GM13976 (cell line): ENCODE measurements at regions not wholly inside any gene's neighbourhood (a gene's known extent, or its start where the extent isn't known, plus 50 kb on each side); places are given as distances from the start of the nearest gene placed in this dataset.

Experiments
- DNase-seq: peaks from one replicate; pipeline ENCODE4 v3.0.0; 2012; ENCODE audit warnings: low spot score
- CTCF ChIP-seq: IDR thresholded peaks from 2 replicates; pipeline ENCODE4 v1.5.1; 2012; ENCODE audit warnings: borderline replicate concordance, mild to moderate bottlenecking; ENCODE audit not compliant: insufficient read depth; ENCODE audit errors: extremely low read depth, missing control alignments, control extremely low read depth
- in situ Hi-C: fragments of 300-500 bp; cut with MboI; formaldehyde crosslinking; loops from one replicate; pipeline ENCODE4 v1.12.0; 2022; ENCODE audit warnings: low sequenced_read_pairs, mixed read lengths, inconsistent platforms; ENCODE audit not compliant: unreplicated experiment

- DNase-seq = no peak
- in situ Hi-C loops = no loop called here
- no peak for TF ChIP-seq CTCF
Measured at GRCh38 chr1:195828325-195828724, 779.9 kb downstream of the KCNT2 start.

DNA sequence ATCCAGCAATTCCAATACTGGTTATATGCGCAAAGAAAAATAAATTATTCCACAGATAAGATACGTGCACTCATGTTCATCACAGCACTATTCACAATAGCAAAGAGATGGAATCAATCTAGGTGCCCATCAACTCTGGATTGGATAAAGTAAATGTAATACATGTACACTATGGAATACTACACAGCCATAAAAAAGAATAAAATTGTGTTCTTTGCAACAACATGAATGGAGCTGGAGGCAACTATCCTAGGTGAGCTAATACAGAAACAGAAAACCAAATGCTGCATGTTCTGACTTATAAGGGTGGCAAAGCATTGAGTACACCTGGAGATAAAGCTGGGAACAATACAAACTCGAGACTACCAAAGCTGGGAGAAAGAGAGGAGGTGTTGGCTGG is 787.3 kb downstream of the KCNT2 start:
- DNase-seq = no peak
- in situ Hi-C loops = no loop called here
- TF ChIP-seq CTCF = no peak

- no peak for DNase-seq
- in situ Hi-C loops = no loop called here
- TF ChIP-seq CTCF = no peak
Measured at GRCh38 chr1:195806060-195806459, 802.2 kb downstream of the KCNT2 start.

GRCh38 chr1:195804547-195804946 is 803.7 kb downstream of the KCNT2 start:
- TF ChIP-seq CTCF = no peak
- in situ Hi-C loops = no loop called here
- DNase-seq = no peak

DNA sequence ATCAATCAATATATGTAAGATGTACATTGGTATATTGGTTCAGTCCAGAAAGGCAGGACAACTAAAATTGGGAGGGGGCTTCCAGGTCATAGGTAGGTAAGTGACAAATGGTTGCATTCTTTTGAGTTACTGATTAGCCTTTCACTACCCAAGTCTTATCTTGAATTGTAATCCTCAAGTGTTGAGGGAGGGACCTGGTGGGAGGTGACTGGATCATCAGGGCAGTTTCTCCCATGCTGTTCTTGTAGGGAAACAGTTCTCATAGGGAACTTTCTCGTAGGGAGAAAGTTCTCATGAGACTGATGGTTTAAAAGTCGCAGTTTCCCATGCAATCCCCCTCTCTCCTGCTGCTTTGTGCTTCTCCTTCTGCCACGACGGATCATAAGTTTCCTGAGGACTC is 809.2 kb downstream of the KCNT2 start:
- in situ Hi-C loops = no loop called here
- DNase-seq = no peak
- no peak for TF ChIP-seq CTCF

DNA sequence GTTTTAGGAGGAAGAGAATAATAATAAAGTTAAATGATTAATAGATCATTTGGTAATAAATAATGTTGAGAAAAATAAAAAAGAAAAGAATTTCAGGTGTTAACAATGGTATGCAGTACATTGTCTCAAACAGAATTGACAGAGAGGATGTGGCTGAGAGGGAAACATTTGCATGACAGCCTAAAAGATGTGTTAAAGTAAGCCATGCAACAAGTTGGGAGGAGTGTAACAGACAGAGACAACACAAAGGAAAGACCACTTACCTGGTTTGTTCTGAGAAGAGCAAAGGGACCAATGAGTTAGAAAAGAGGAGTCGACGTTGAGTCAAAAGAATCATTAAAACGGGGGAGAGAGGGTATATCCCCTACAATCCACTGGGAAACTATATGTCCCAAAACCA is 814.0 kb downstream of the KCNT2 start:
- in situ Hi-C loops = no loop called here
- no peak for TF ChIP-seq CTCF
- no peak for DNase-seq

DNA sequence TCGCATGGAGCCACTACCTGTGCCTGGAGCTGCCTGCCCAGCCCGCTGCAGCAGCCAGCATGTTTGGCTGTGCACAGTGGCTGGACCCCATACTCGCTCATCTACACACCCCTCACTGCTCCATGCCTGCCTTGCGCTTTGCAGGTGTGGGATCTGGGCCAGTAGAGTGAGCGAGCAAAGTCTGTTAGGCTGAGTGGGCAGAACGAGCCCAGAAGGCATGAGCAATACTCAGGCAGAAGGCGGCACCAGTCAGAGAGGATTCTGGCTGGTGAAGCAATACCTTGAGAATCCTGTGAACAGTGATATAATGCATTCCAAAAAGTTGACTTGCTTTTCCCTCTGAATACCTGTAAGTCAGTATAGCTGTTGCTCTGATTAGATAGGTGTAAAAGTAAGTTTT is 816.4 kb downstream of the KCNT2 start:
- in situ Hi-C loops = no loop called here
- no peak for DNase-seq
- no peak for TF ChIP-seq CTCF
